Activated T-cell treated with anti-CD3 and anti-CD28 coated beads, Interleukin-2, amount 50 U/mL, for 24 hours (primary cell): ENCODE measurements at regions not wholly inside any gene's neighbourhood (a gene's known extent, or its start where the extent isn't known, plus 50 kb on each side); places are given as distances from the start of the nearest gene placed in this dataset.

Experiments used
- DNase-seq: peaks from one replicate; pipeline ENCODE4 v3.0.0-alpha.2; 2020
- H3K27ac Mint-ChIP-seq: 2 replicates; pipeline ENCODE4 v1.8.0; 2020; ENCODE audit warnings: mild to moderate bottlenecking, mixed read lengths
- H3K27me3 Mint-ChIP-seq: 2 replicates; pipeline ENCODE4 v1.8.0; 2020; ENCODE audit warnings: mixed read lengths
- H3K36me3 Mint-ChIP-seq: 2 replicates; pipeline ENCODE4 v1.8.0; 2020; ENCODE audit warnings: low read depth, mixed read lengths
- H3K4me1 Mint-ChIP-seq: 2 replicates; pipeline ENCODE4 v1.8.0; 2020; ENCODE audit warnings: low read depth, mixed read lengths
- H3K4me3 Mint-ChIP-seq: 2 replicates; pipeline ENCODE4 v1.8.0; 2020; ENCODE audit warnings: mild to moderate bottlenecking, moderate library complexity, mixed read lengths
- H3K9me3 Mint-ChIP-seq: 2 replicates; pipeline ENCODE4 v1.8.0; 2020; ENCODE audit warnings: mixed read lengths

GRCh38 chr10:58013406-58013805 lies 254.3 kb downstream of the IPMK start:
- Mint-ChIP-seq H3K27me3 (no peaks in the 10 kb centered on the region), H3K36me3 (no peaks in the 10 kb centered on the region), H3K4me1 (no peaks in the 10 kb centered on the region), H3K9me3 (no peaks in the 10 kb centered on the region), H3K4me3 (no peak overlapping the region), H3K27ac (no peak overlapping the region)
- DNase-seq = no peak

GRCh38 chr10:58010073-58010702 lies 257.5 kb downstream of the IPMK start:
- Mint-ChIP-seq H3K36me3 (no peaks in the 10 kb centered on the region), H3K27ac (no peak overlapping the region), H3K27me3 (no peaks in the 10 kb centered on the region), H3K4me3 (no peak overlapping the region), H3K9me3 (no peaks in the 10 kb centered on the region), H3K4me1 (no peaks in the 10 kb centered on the region)
- DNase-seq = no peak

GRCh38 chr10:58003945-58004344 lies 263.7 kb downstream of the IPMK start:
- H3K27me3 Mint-ChIP-seq = no peaks in the 10 kb centered on the region
- H3K4me1 Mint-ChIP-seq = no peaks in the 10 kb centered on the region
- no peaks in the 10 kb centered on the region for H3K36me3 Mint-ChIP-seq
- H3K4me3 Mint-ChIP-seq = no peak overlapping the region
- no peak for DNase-seq
- H3K9me3 Mint-ChIP-seq = no peaks in the 10 kb centered on the region
- H3K27ac Mint-ChIP-seq = no peak overlapping the region

GRCh38 chr10:58001159-58001558 lies 266.5 kb downstream of the IPMK start:
- H3K4me1 Mint-ChIP-seq = no peaks in the 10 kb centered on the region
- H3K27ac Mint-ChIP-seq = no peak overlapping the region
- H3K27me3 Mint-ChIP-seq = no peaks in the 10 kb centered on the region
- no peak overlapping the region for H3K4me3 Mint-ChIP-seq
- H3K36me3 Mint-ChIP-seq = no peaks in the 10 kb centered on the region
- H3K9me3 Mint-ChIP-seq = no peaks in the 10 kb centered on the region
- no peak for DNase-seq

GRCh38 chr10:57996536-57996935 lies 271.2 kb downstream of the IPMK start:
- Mint-ChIP-seq H3K27me3 (no peaks in the 10 kb centered on the region), H3K27ac (no peak overlapping the region), H3K4me1 (no peaks in the 10 kb centered on the region), H3K36me3 (no peaks in the 10 kb centered on the region), H3K9me3 (peaks cover 2% of the 10 kb centered on the region), H3K4me3 (no peak overlapping the region)
- no peak for DNase-seq

GRCh38 chr10:57993302-57993701 lies 274.4 kb downstream of the IPMK start:
- Mint-ChIP-seq H3K27ac (no peak overlapping the region), H3K4me3 (no peak overlapping the region), H3K4me1 (no peaks in the 10 kb centered on the region), H3K9me3 (peaks cover 2% of the 10 kb centered on the region), H3K27me3 (no peaks in the 10 kb centered on the region), H3K36me3 (no peaks in the 10 kb centered on the region)
- DNase-seq = no peak

GRCh38 chr10:57992321-57993077 lies 275.2 kb downstream of the IPMK start:
- Mint-ChIP-seq H3K4me1 (no peaks in the 10 kb centered on the region), H3K27me3 (no peaks in the 10 kb centered on the region), H3K9me3 (peaks cover 2% of the 10 kb centered on the region), H3K27ac (no peak overlapping the region), H3K36me3 (no peaks in the 10 kb centered on the region), H3K4me3 (no peak overlapping the region)
- no peak for DNase-seq

GRCh38 chr10:57988964-57989363 lies 278.7 kb downstream of the IPMK start:
- H3K36me3 Mint-ChIP-seq = no peaks in the 10 kb centered on the region
- H3K9me3 Mint-ChIP-seq = no peaks in the 10 kb centered on the region
- H3K27me3 Mint-ChIP-seq = no peaks in the 10 kb centered on the region
- no peak overlapping the region for H3K4me3 Mint-ChIP-seq
- no peak for DNase-seq
- no peak overlapping the region for H3K27ac Mint-ChIP-seq
- H3K4me1 Mint-ChIP-seq = no peaks in the 10 kb centered on the region

- H3K4me1 Mint-ChIP-seq = no peaks in the 10 kb centered on the region
- no peak for DNase-seq
- H3K27me3 Mint-ChIP-seq = no peaks in the 10 kb centered on the region
- H3K36me3 Mint-ChIP-seq = no peaks in the 10 kb centered on the region
- no peaks in the 10 kb centered on the region for H3K9me3 Mint-ChIP-seq
- no peak overlapping the region for H3K27ac Mint-ChIP-seq
- no peak overlapping the region for H3K4me3 Mint-ChIP-seq
Measured at GRCh38 chr10:57987055-57987721, 280.5 kb downstream of the IPMK start.

- Mint-ChIP-seq H3K4me3 (no peak overlapping the region), H3K27ac (no peak overlapping the region), H3K36me3 (no peaks in the 10 kb centered on the region), H3K9me3 (no peaks in the 10 kb centered on the region), H3K4me1 (no peaks in the 10 kb centered on the region), H3K27me3 (no peaks in the 10 kb centered on the region)
- DNase-seq = no peak
Measured at GRCh38 chr10:57986422-57986821, 281.3 kb downstream of the IPMK start.

- Mint-ChIP-seq H3K4me1 (no peaks in the 10 kb centered on the region), H3K9me3 (no peaks in the 10 kb centered on the region)
- no peak for DNase-seq
Measured at GRCh38 chr10:57983281-57983791, 284.4 kb downstream of the IPMK start.

GRCh38 chr10:57982091-57982490 lies 285.6 kb downstream of the IPMK start:
- H3K27me3 Mint-ChIP-seq = no peaks in the 10 kb centered on the region
- H3K4me3 Mint-ChIP-seq = no peak overlapping the region
- peaks cover 9% of the 10 kb centered on the region for H3K9me3 Mint-ChIP-seq
- no peak for DNase-seq
- H3K4me1 Mint-ChIP-seq = no peaks in the 10 kb centered on the region
- H3K36me3 Mint-ChIP-seq = no peaks in the 10 kb centered on the region
- no peak overlapping the region for H3K27ac Mint-ChIP-seq

More at GRCh38 chr10:57983281-57983791, 284.4 kb downstream of the IPMK start:
- no peaks in the 10 kb centered on the region for H3K36me3 Mint-ChIP-seq
- no peaks in the 10 kb centered on the region for H3K27me3 Mint-ChIP-seq
- no peak overlapping the region for H3K4me3 Mint-ChIP-seq
- H3K27ac Mint-ChIP-seq = no peak overlapping the region

GRCh38 chr10:57979956-57980355 lies 287.7 kb downstream of the IPMK start:
- Mint-ChIP-seq H3K4me3 (no peak overlapping the region), H3K27me3 (no peaks in the 10 kb centered on the region), H3K9me3 (peaks cover 13% of the 10 kb centered on the region), H3K4me1 (no peaks in the 10 kb centered on the region), H3K36me3 (no peaks in the 10 kb centered on the region), H3K27ac (no peak overlapping the region)
- DNase-seq = no peak

GRCh38 chr10:57979491-57979890 lies 288.2 kb downstream of the IPMK start:
- Mint-ChIP-seq H3K4me1 (no peaks in the 10 kb centered on the region), H3K36me3 (no peaks in the 10 kb centered on the region), H3K9me3 (peaks cover 13% of the 10 kb centered on the region), H3K27ac (no peak overlapping the region), H3K27me3 (no peaks in the 10 kb centered on the region), H3K4me3 (no peak overlapping the region)
- DNase-seq = no peak

- DNase-seq = no peak
- Mint-ChIP-seq H3K4me1 (no peaks in the 10 kb centered on the region), H3K27ac (no peak overlapping the region), H3K9me3 (peaks cover 15% of the 10 kb centered on the region), H3K27me3 (no peaks in the 10 kb centered on the region), H3K4me3 (no peak overlapping the region), H3K36me3 (no peaks in the 10 kb centered on the region)
Measured at GRCh38 chr10:57977262-57977661, 290.4 kb downstream of the IPMK start.
